ENCODE measurements at regions not wholly inside any gene's neighbourhood (a gene's known extent, or its start where the extent isn't known, plus 50 kb on each side); places are given as distances from the start of the nearest gene placed in this dataset.

DNA sequence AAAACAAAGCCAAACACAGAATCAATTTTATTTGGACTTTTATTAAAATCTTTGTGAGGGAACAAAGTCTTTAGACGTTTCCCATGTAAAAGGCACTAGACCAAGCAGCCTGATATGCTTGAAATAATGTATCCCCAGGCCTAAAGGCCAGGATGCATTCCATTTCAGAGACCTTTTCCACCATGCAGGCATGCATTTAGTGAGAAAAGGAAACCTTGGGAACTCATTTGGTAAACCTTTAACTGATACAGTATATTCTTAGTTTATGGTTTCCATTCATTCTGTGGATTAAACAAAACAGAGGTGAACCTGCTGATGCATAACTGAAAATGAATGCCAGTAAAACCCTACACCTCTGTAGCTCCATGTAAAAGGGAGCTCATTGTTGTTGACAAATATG, 600.0 kb downstream of the NR2F1-AS1 start:
- no peak overlapping the region for H3K4me3 ChIP-seq (ENCODE audit: low read depth, low read length)
- TF ChIP-seq, protein P1, sequence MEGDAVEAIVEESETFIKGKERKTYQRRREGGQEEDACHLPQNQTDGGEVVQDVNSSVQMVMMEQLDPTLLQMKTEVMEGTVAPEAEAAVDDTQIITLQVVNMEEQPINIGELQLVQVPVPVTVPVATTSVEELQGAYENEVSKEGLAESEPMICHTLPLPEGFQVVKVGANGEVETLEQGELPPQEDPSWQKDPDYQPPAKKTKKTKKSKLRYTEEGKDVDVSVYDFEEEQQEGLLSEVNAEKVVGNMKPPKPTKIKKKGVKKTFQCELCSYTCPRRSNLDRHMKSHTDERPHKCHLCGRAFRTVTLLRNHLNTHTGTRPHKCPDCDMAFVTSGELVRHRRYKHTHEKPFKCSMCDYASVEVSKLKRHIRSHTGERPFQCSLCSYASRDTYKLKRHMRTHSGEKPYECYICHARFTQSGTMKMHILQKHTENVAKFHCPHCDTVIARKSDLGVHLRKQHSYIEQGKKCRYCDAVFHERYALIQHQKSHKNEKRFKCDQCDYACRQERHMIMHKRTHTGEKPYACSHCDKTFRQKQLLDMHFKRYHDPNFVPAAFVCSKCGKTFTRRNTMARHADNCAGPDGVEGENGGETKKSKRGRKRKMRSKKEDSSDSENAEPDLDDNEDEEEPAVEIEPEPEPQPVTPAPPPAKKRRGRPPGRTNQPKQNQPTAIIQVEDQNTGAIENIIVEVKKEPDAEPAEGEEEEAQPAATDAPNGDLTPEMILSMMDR (IDR thresholded peaks at IDR 0.05; ENCODE audit: low read depth, low read length), result no peak

DNA sequence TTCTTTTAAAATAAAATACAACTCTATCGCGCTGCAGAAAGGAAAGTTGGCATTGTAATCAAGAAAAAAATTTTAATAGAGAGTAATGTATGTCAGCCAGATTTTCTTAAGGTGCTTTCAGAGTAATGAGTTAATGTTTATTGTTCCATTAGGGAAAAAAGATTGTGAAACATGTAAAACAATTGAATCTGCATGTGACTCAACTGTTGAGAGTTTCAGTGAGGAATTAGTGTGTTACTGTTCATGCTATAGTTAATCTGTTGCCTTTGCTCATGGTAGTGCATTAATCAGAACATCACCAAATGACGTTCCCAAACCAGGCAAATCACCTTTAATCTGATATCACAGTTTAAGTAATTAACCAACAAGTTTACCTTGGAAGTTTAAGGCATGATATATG, 600.5 kb downstream of the NR2F1-AS1 start:
- H3K4me3 ChIP-seq (ENCODE audit: low read depth, low read length), result no peak overlapping the region
- TF ChIP-seq, protein P1 (IDR thresholded peaks at IDR 0.05; ENCODE audit: low read depth, low read length), result no peak

DNA sequence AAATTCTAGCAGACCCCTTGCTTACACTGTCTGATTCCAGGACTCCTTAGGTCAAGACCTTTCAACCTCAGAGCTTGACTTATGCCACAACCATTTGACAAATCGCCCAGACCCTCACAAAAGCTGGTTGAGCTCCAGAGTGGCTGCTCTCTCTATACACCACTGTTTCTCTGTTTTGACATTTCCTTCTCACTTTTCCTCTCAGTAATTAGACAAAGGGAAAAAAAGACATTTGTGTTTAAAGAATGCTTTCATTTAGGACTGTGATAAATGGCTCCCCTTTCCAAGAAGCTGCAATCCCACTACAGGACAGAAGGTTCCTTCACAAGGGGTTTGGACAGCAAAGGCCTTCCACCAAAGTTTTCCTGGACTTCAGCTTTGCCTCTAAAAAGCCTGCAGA, 601.3 kb downstream of the NR2F1-AS1 start:
- TF ChIP-seq, protein P1 (IDR thresholded peaks at IDR 0.05; ENCODE audit: low read depth, low read length), result no peak
- H3K4me3 ChIP-seq (ENCODE audit: low read depth, low read length), result no peak overlapping the region

DNA sequence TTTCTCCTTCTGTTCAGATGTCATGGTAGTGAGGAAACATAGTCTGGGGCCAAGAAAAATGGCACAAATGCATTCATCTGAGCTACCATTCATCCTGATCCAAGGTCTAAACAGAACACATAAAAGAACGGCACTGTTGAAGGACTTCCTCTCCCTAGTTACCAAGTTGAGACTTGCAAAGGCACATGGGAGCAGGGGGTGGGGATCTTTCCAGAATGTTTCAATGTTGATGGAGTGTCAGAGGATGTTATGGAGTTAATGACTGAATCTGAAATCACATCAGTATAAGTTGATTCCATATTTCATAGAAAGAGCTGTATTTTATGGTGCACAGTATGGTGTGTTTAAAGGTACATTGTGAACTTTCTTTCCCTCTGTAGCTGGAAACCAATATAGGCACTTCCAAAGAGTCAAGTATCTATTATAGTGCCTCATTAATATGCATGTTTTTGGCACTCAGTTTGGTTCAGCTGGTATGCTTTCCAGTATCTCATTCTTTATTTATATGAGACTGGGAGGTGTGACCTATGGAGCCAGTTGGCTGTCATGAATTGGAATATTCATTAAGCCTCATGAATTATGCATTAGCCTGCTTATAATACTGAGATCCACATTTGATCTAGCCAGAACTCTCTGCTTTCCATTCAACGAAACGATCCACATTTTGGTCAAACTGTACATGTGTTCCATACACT, 603.0 kb downstream of the NR2F1-AS1 start:
- TF ChIP-seq, protein P1 (IDR thresholded peaks at IDR 0.05; ENCODE audit: low read depth, low read length), result no peak
- no peak overlapping the region for H3K4me3 ChIP-seq (ENCODE audit: low read depth, low read length)

DNA sequence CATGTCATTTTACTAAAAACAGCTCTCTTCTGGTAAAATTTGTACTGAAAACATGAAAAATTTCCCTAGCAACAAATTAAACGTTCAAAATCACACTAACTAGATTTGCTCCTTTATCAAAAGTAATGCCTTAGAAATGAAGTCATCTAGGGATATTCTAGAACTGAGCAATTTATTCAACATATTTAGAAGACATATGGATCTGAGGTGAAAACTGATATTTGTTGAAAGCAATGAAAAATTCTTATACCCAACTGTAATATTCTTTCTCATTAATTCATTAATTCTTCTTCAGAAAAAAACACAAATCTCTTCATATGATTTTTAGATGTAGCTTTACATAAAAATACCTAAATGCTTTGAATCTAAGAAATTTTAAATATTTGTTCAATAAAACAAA, 604.9 kb downstream of the NR2F1-AS1 start:
- no peak overlapping the region for H3K4me3 ChIP-seq (ENCODE audit: low read depth, low read length)
- TF ChIP-seq, protein P1 (IDR thresholded peaks at IDR 0.05; ENCODE audit: low read depth, low read length), result no peak

DNA sequence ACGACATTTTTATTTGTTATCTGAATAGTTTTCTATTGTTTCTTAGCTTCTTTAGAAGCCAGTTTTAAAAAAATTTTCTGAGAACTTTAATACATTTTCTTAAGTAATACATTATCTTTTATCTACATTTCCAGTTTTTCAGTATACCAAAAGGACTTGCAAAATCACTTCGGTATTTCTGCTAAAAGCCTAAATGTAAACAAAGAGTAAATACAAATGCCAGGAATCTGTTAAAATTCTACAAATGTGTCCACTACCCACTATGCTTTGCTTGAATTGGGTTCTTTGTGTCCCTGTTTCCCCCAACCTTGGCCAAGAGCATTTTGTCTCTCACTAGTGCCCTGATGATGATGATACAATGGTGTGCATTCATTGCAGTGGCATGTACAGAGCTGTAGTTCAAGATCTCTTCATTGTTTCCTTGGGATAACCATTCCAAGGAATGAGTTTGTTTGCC, 611.2 kb downstream of the NR2F1-AS1 start:
- no peak overlapping the region for H3K4me3 ChIP-seq (ENCODE audit: low read depth, low read length)
- TF ChIP-seq, protein P1 (IDR thresholded peaks at IDR 0.05; ENCODE audit: low read depth, low read length), result no peak

DNA sequence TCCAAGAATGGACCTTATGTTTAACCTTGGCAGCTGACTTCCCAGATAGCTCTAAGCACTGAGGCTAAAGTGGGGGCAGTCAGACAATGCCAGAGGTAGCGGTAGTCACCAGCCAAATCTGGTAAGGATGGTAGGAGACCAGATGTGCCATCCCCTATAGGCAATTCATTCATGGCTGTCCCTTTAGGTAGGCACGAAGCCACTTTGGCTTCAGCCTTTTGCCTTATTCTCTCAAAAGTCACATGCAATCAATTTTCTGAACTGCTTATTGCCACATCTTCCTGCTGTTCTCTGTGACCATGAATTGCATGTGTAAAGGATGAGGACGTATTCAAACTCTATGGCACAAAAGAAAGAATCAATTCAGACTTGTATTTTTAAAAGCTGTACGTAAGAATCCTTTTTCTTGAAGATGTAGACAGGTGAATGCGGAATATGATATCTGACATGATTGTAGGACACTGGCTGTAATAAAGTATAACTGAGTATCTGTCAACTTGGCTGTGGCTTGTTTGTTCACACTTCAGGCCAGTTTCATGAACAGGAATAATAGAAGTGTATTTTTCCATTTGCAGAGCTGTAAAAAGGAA, 611.7 kb downstream of the NR2F1-AS1 start:
- TF ChIP-seq, protein P1 (IDR thresholded peaks at IDR 0.05; ENCODE audit: low read depth, low read length), result no peak
- no peak overlapping the region for H3K4me3 ChIP-seq (ENCODE audit: low read depth, low read length)

Data from WI38 (cell line).